Stomach smooth muscle (tissue), 2 donors: ENCODE measurements at regions not wholly inside any gene's neighbourhood (a gene's known extent, or its start where the extent isn't known, plus 50 kb on each side); places are given as distances from the start of the nearest gene placed in this dataset.
"Not testable (repeated sequence)": the region's sequence is repeated elsewhere in the genome, so short reads cannot be mapped to it uniquely, and the experiment has no call there.

Source experiments
- H3K27ac ChIP-seq: one replicate; pipeline ENCODE4 v1.7.0; 2013; ENCODE audit warnings: mild to moderate bottlenecking, low read length, inconsistent platforms
- H3K27me3 ChIP-seq, 2 donors: one replicate each; pipeline ENCODE4 v1.7.0; 2013; ENCODE audit warnings: low read length in 2 of 2; ENCODE audit not compliant: insufficient read depth in 2 of 2, control insufficient read depth in 1 of 2
- H3K36me3 ChIP-seq, 2 donors: one replicate each; pipeline ENCODE4 v1.7.0; 2013; ENCODE audit warnings: low read length in 2 of 2; ENCODE audit not compliant: control insufficient read depth in 2 of 2, insufficient read depth in 2 of 2
- H3K4me1 ChIP-seq: one replicate; pipeline ENCODE4 v1.7.0; 2013; ENCODE audit warnings: low read length; ENCODE audit not compliant: control insufficient read depth, insufficient read depth
- H3K4me3 ChIP-seq, 2 donors: one replicate each; pipeline ENCODE4 v1.7.0; 2013; ENCODE audit warnings: low read length in 2 of 2
- H3K9ac ChIP-seq, 2 donors: one replicate each; pipeline ENCODE4 v1.7.0; 2013; ENCODE audit warnings: low read length in 2 of 2, mild to moderate bottlenecking in 1 of 2
- H3K9me3 ChIP-seq, 2 donors: one replicate each; pipeline ENCODE4 v1.7.0; 2013; ENCODE audit warnings: low read length in 2 of 2; ENCODE audit not compliant: control insufficient read depth in 2 of 2
- donor health status: healthy.
- donor health status: Pancreatic carcinoma.

GRCh38 chr4:54597678-54598077, 60.1 kb upstream of the KIT start:
- H3K4me3 ChIP-seq, H3K9me3 ChIP-seq, H3K27ac ChIP-seq, H3K27me3 ChIP-seq, H3K36me3 ChIP-seq, H3K9ac ChIP-seq, H3K4me1 ChIP-seq: not testable (repeated sequence)

GRCh38 chr4:54602175-54602574, 55.6 kb upstream of the KIT start:
- not testable (repeated sequence) for H3K9ac ChIP-seq, H3K4me3 ChIP-seq, H3K36me3 ChIP-seq, H3K27me3 ChIP-seq, H3K9me3 ChIP-seq, H3K27ac ChIP-seq, H3K4me1 ChIP-seq

- no peaks in the 10 kb centered on the region for H3K9me3 ChIP-seq
- H3K36me3 ChIP-seq, result no peaks in the 10 kb centered on the region
- H3K4me1 ChIP-seq, result no peaks in the 10 kb centered on the region
- H3K9ac ChIP-seq, result no peak overlapping the region
- no peak overlapping the region for H3K4me3 ChIP-seq
- H3K27ac ChIP-seq, result no peak overlapping the region
- H3K27me3 ChIP-seq, result no peaks in the 10 kb centered on the region
These were observed 50.7 kb upstream of the KIT start for GRCh38 chr4:54607067-54607466.

- H3K27ac ChIP-seq, result no peak overlapping the region
- no peaks in the 10 kb centered on the region for H3K9me3 ChIP-seq
- H3K27me3 ChIP-seq, result no peaks in the 10 kb centered on the region
- H3K36me3 ChIP-seq, result no peaks in the 10 kb centered on the region
- H3K4me3 ChIP-seq, result no peak overlapping the region
- H3K4me1 ChIP-seq, result no peaks in the 10 kb centered on the region
- no peak overlapping the region for H3K9ac ChIP-seq
These were observed 50.2 kb upstream of the KIT start for GRCh38 chr4:54607521-54607920.
